Left ventricle myocardium inferior (tissue), 1 donor: ENCODE measurements at regions not wholly inside any gene's neighbourhood (a gene's known extent, or its start where the extent isn't known, plus 50 kb on each side); places are given as distances from the start of the nearest gene placed in this dataset.

Experiments used
- DNase-seq: peaks from one replicate; pipeline ENCODE4 v3.0.0-alpha.2; 2020
- H3K27ac ChIP-seq: fragments of 200-600 bp; replicated peaks from 2 replicates; pipeline ENCODE4 v1.8.0; 2021
- H3K27me3 ChIP-seq: fragments of 200-600 bp; 2 replicates; pipeline ENCODE4 v1.8.0; 2021; ENCODE audit warnings: low read depth
- H3K36me3 ChIP-seq: fragments of 200-600 bp; 2 replicates; pipeline ENCODE4 v1.8.0; 2021
- H3K4me1 ChIP-seq: fragments of 200-600 bp; 2 replicates; pipeline ENCODE4 v1.8.0; 2021
- H3K4me3 ChIP-seq: fragments of 200-600 bp; 2 replicates; pipeline ENCODE4 v1.8.0; 2021; ENCODE audit warnings: mild to moderate bottlenecking, moderate library complexity
- H3K9me3 ChIP-seq: fragments of 200-600 bp; replicated peaks from 2 replicates; pipeline ENCODE4 v1.8.0; 2021
- intact Hi-C: fragments of 100-400 bp; cut with micrococcal nuclease; formaldehyde crosslinking; loops from one replicate; pipeline ENCODE4 v1.11.0; 2022
- TF ChIP-seq, protein P1 (sequence below): fragments of 200-600 bp; IDR thresholded peaks from 2 replicates; pipeline ENCODE4 v1.8.0; 2021; ENCODE audit warnings: antibody characterized with exemption, mild to moderate bottlenecking, borderline replicate concordance
- donor health status: DM: no; HTN: yes; CAD: no; lungs with severe emphysema.

DNA sequence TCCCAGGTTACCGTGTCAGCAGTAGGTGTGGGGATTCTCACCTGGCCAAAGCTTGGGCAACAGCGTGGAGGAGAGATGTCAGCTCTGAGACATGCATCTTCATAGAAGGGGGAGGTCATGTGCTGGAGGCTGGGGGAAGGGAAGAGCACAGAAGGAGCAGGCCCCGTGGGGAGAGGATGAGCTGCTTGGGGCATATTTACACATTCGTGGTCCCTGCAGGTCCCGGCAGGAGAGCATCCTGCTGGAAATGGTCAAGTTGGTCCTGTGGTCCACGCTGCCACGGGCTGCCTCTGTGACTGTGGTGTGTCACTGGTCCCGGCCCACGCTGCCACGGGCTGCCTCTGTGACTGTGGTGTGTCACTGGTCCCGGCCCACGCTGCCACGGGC, 195.1 kb upstream of the TWIST2 start:
- Histone ChIP-seq H3K27ac (no peak overlapping the region), H3K4me1 (no peaks in the 10 kb centered on the region), H3K4me3 (no peak overlapping the region), H3K27me3 (no peaks in the 10 kb centered on the region), H3K36me3 (no peaks in the 10 kb centered on the region), H3K9me3 (no peaks in the 10 kb centered on the region)
- intact Hi-C loops = no loop called here
- TF ChIP-seq, protein P1, sequence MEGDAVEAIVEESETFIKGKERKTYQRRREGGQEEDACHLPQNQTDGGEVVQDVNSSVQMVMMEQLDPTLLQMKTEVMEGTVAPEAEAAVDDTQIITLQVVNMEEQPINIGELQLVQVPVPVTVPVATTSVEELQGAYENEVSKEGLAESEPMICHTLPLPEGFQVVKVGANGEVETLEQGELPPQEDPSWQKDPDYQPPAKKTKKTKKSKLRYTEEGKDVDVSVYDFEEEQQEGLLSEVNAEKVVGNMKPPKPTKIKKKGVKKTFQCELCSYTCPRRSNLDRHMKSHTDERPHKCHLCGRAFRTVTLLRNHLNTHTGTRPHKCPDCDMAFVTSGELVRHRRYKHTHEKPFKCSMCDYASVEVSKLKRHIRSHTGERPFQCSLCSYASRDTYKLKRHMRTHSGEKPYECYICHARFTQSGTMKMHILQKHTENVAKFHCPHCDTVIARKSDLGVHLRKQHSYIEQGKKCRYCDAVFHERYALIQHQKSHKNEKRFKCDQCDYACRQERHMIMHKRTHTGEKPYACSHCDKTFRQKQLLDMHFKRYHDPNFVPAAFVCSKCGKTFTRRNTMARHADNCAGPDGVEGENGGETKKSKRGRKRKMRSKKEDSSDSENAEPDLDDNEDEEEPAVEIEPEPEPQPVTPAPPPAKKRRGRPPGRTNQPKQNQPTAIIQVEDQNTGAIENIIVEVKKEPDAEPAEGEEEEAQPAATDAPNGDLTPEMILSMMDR = no peak
- DNase-seq = no peak

DNA sequence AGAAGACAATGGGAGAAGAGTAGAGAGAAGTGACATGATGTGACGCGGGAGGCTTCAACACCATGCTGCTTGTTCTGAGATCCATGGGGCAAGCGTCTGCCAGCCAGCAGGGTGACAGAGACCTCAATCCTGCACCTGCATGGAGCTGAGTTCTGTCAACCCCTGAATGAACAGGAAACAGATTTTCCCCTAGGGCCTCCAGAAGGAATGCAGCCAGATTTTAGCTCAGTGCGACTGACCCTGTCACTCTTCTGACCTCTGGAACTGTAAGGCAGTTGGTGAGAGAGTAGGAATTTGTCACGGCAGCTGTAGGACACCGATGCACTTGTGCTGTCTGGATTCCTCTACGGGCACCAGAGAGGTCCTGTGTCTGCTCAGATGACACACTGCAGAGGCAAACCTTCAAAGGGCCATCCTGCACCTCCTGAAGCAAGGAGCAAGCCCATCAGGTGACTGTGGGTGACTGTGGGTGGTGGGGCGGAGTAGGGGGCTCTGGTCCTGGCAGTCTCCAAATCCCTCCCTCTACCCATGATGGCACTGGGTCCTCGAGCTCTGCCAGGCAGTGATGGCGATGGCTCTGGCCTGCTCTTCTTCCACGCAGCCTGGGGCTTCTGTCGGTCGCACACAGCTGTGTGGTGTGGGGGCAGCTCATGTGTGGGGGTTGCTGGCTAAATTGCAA, 194.3 kb upstream of the TWIST2 start:
- no peaks in the 10 kb centered on the region for H3K9me3 ChIP-seq
- H3K27me3 ChIP-seq = no peaks in the 10 kb centered on the region
- TF ChIP-seq, protein P1 = no peak
- no peak overlapping the region for H3K27ac ChIP-seq
- no peak overlapping the region for H3K4me3 ChIP-seq
- intact Hi-C loops = no loop called here
- DNase-seq = no peak
- H3K4me1 ChIP-seq = no peaks in the 10 kb centered on the region
- H3K36me3 ChIP-seq = no peaks in the 10 kb centered on the region

DNA sequence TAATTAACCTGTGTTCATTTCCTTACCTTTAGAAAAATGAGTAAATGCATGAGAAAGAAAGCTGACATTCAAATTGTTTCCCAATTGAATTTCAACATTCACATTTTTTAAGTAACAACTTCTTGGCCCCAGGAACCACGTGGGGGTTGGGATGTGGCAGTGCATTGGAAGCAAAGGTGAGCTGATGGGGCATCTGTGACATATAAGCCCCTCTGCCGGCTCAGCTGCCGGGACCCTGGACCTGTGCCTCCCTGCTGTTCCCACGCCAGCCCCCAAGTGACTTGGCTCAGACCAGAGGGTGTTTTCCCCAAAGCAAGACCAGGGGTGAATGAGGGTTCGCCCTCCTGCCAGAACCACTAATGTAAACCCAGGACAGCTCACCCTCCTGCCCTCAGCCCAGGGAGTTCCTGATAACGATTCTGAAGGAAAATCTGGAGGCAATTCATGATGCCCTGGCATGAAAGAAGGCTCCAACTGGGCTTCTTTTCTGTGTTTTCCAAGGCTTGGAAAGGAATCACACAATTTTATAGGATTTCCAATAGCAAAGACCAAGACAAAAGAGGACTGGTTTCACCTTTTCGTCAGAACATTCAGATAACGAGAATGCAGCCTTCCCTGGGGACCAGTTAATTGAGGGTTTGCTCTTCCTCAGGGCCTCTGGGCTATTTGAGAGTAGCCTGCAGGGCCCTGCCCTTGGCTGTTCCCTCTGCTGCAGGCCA, 193.2 kb upstream of the TWIST2 start:
- DNase-seq = no peak

DNA sequence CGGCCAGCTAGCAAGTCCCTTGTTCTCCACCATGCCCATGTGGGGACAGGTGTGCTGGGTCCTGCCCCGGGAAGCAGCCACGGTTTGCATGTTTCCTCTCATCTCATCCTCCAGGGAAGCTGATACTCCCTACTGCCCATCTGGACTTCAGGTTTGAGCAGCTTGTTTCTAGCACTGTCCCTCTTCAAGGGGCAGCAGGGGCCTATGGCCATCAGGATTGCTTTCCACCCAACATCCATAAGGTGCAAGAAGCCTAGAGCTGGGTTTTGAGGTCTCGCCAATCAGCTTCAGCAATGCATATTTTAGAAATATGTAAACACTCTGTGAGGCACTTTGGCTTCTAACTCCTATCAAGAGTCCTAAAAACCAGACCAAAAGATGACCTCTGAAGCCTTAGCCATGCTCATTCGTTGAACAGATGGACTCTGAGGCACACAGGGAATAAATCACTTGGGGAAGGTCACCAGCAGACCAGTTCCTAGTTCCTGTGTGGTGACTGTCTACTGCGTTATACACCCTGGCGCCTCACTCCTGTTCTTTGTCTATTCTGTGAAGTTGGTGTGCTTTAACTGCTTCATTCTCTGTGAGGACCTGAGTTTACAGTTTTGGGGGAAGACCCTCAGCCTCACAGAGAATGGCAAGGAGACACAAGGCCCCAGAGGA, 192.6 kb upstream of the TWIST2 start:
- H3K27ac ChIP-seq = no peak overlapping the region
- intact Hi-C loops = no loop called here
- no peaks in the 10 kb centered on the region for H3K9me3 ChIP-seq
- no peaks in the 10 kb centered on the region for H3K36me3 ChIP-seq
- TF ChIP-seq, protein P1 = no peak
- no peak overlapping the region for H3K4me3 ChIP-seq
- no peak for DNase-seq
- H3K4me1 ChIP-seq = no peaks in the 10 kb centered on the region
- H3K27me3 ChIP-seq = no peaks in the 10 kb centered on the region

More for the DNA sequence above, 193.2 kb upstream of the TWIST2 start:
- TF ChIP-seq, protein P1 = no peak
- Histone ChIP-seq H3K36me3 (no peaks in the 10 kb centered on the region), H3K27me3 (no peaks in the 10 kb centered on the region), H3K4me3 (no peak overlapping the region), H3K4me1 (no peaks in the 10 kb centered on the region), H3K27ac (no peak overlapping the region), H3K9me3 (no peaks in the 10 kb centered on the region)
- intact Hi-C loops = no loop called here

DNA sequence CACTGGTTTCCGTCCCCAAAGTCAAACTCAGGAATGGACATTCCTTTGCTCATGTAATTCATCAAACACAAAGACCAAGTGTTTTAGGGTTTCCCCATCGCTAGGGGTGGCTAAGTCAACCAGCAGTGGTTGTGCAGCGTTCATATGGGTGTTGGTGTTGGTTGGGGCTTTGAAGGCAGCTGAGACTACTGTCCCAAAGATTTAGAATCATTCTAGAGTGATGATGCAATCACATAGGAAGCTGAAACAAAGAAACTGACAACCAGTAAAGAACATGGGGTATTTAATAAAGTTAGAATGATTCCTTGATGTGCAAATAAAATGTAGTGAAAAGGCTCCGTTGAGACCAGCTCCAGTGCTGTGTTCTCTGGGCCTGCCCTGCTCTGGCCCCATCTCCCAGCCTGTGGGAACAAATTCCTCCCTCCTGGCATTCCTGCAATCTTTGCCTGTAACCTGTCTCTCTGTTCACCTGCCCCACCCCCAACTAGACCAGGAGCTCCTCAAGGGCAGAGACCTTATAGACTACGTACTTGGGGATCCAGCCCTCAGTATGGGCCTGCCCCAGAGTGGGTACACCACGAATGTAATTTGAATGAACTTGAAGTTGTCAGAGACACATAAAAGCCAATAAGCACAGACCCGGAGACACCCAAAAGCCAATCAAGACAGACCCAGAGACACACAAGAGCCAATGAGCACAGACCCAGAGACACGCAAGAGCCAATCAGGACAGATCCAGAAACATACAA, 191.7 kb upstream of the TWIST2 start:
- no peak for DNase-seq
- intact Hi-C loops = no loop called here
- no peaks in the 10 kb centered on the region for H3K36me3 ChIP-seq

More for the DNA sequence above, 191.7 kb upstream of the TWIST2 start:
- Histone ChIP-seq H3K9me3 (peaks cover 4% of the 10 kb centered on the region), H3K4me3 (no peak overlapping the region), H3K27me3 (no peaks in the 10 kb centered on the region), H3K27ac (no peak overlapping the region), H3K4me1 (no peaks in the 10 kb centered on the region)
- TF ChIP-seq, protein P1 = no peak
